SU-DHL-6 (cell line): ENCODE measurements at regions not wholly inside any gene's neighbourhood (a gene's known extent, or its start where the extent isn't known, plus 50 kb on each side); places are given as distances from the start of the nearest gene placed in this dataset.

ENCODE experiments used
- EZH2phosphoT487 ChIP-seq: fragments of 200-600 bp; sonication (generic), shearing (Covaris generic); conservative IDR thresholded peaks from 2 replicates; pipeline ENCODE4 v1.6.1; 2018; ENCODE audit warnings: mild to moderate bottlenecking, antibody characterized with exemption, low read length, moderate library complexity, mixed read lengths
- TF ChIP-seq, protein P1 (sequence below): fragments of 200-600 bp; sonication (generic); IDR thresholded peaks from one replicate; pipeline ENCODE4 v1.5.1; 2017; ENCODE audit warnings: antibody characterized with exemption, mild to moderate bottlenecking, low read length, moderate library complexity; ENCODE audit not compliant: insufficient read depth, poor library complexity, severe bottlenecking

DNA sequence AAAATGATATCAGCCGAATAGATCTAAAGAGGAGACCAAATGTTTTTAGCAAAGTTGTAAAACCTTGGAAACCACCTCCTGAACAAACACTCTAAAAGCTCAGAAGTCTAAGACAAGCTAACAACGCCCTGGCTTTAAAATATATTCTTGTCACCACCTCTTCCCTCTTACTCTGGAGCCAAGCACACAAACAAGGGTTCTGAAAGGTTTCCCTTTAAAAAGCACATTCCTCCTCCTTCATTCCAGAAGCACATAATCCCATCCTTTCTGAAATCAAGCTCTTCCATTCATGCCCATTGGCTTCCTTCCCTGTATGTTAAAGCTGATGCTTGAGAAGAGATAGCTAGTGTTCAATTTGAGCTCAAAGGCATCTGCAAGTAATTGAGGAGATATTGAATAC lies 382.0 kb downstream of the LNPK start:
- TF ChIP-seq, protein P1, sequence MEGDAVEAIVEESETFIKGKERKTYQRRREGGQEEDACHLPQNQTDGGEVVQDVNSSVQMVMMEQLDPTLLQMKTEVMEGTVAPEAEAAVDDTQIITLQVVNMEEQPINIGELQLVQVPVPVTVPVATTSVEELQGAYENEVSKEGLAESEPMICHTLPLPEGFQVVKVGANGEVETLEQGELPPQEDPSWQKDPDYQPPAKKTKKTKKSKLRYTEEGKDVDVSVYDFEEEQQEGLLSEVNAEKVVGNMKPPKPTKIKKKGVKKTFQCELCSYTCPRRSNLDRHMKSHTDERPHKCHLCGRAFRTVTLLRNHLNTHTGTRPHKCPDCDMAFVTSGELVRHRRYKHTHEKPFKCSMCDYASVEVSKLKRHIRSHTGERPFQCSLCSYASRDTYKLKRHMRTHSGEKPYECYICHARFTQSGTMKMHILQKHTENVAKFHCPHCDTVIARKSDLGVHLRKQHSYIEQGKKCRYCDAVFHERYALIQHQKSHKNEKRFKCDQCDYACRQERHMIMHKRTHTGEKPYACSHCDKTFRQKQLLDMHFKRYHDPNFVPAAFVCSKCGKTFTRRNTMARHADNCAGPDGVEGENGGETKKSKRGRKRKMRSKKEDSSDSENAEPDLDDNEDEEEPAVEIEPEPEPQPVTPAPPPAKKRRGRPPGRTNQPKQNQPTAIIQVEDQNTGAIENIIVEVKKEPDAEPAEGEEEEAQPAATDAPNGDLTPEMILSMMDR, result no peak
- no peak for TF ChIP-seq EZH2phosphoT487
